Osteocyte (in vitro differentiated cells): ENCODE measurements at regions not wholly inside any gene's neighbourhood (a gene's known extent, or its start where the extent isn't known, plus 50 kb on each side); places are given as distances from the start of the nearest gene placed in this dataset.

ENCODE experiments used
- DNase-seq: peaks from one replicate; pipeline ENCODE4 v3.0.0; 2021; ENCODE audit warnings: mixed read lengths; ENCODE audit not compliant: unreplicated experiment; ENCODE audit errors: extremely low spot score
- H3K27ac Mint-ChIP-seq: one replicate; pipeline ENCODE4 v1.8.0; 2021; ENCODE audit warnings: mild to moderate bottlenecking, mixed read lengths; ENCODE audit not compliant: unreplicated experiment
- H3K27me3 Mint-ChIP-seq: one replicate; pipeline ENCODE4 v1.8.0; 2021; ENCODE audit warnings: mixed read lengths; ENCODE audit not compliant: unreplicated experiment
- H3K36me3 Mint-ChIP-seq: one replicate; pipeline ENCODE4 v1.8.0; 2021; ENCODE audit warnings: mixed read lengths; ENCODE audit not compliant: unreplicated experiment
- H3K4me1 Mint-ChIP-seq: one replicate; pipeline ENCODE4 v1.8.0; 2021; ENCODE audit warnings: mixed read lengths; ENCODE audit not compliant: unreplicated experiment
- H3K4me3 Mint-ChIP-seq: one replicate; pipeline ENCODE4 v1.8.0; 2021; ENCODE audit warnings: mild to moderate bottlenecking, moderate library complexity, mixed read lengths; ENCODE audit not compliant: unreplicated experiment
- H3K9me3 Mint-ChIP-seq: one replicate; pipeline ENCODE4 v1.8.0; 2021; ENCODE audit warnings: mixed read lengths; ENCODE audit not compliant: unreplicated experiment
- CTCF ChIP-seq: fragments of 200-600 bp; sonication (generic); IDR thresholded peaks from 2 replicates; pipeline ENCODE4 v1.5.0; 2021; ENCODE audit warnings: antibody characterized with exemption, mild to moderate bottlenecking, moderate library complexity

GRCh38 chr12:33650832-33651231 lies 211.2 kb upstream of the SYT10 start:
- no peaks in the 10 kb centered on the region for H3K36me3 Mint-ChIP-seq
- no peak overlapping the region for H3K27ac Mint-ChIP-seq
- no peaks in the 10 kb centered on the region for H3K27me3 Mint-ChIP-seq
- no peak overlapping the region for H3K4me3 Mint-ChIP-seq
- DNase-seq, result no peak
- no peaks in the 10 kb centered on the region for H3K4me1 Mint-ChIP-seq
- peaks cover 22% of the 10 kb centered on the region for H3K9me3 Mint-ChIP-seq
- TF ChIP-seq CTCF, result no peak

- Mint-ChIP-seq H3K27ac (no peak overlapping the region), H3K9me3 (peaks cover 22% of the 10 kb centered on the region), H3K36me3 (no peaks in the 10 kb centered on the region), H3K27me3 (no peaks in the 10 kb centered on the region), H3K4me3 (no peak overlapping the region), H3K4me1 (no peaks in the 10 kb centered on the region)
- no peak for DNase-seq
- no peak for TF ChIP-seq CTCF
These were observed 213.7 kb upstream of the SYT10 start for GRCh38 chr12:33653362-33653761.

GRCh38 chr12:33654313-33654712 lies 214.7 kb upstream of the SYT10 start:
- no peaks in the 10 kb centered on the region for H3K27me3 Mint-ChIP-seq
- H3K4me3 Mint-ChIP-seq, result no peak overlapping the region
- no peak for DNase-seq
- no peaks in the 10 kb centered on the region for H3K4me1 Mint-ChIP-seq
- no peak overlapping the region for H3K27ac Mint-ChIP-seq
- TF ChIP-seq CTCF, result no peak
- peaks cover 22% of the 10 kb centered on the region for H3K9me3 Mint-ChIP-seq
- no peaks in the 10 kb centered on the region for H3K36me3 Mint-ChIP-seq

GRCh38 chr12:33663000-33663654 lies 223.5 kb upstream of the SYT10 start:
- Mint-ChIP-seq H3K4me3 (no peak overlapping the region), H3K4me1 (no peaks in the 10 kb centered on the region), H3K27me3 (no peaks in the 10 kb centered on the region), H3K27ac (no peak overlapping the region), H3K9me3 (no peaks in the 10 kb centered on the region), H3K36me3 (no peaks in the 10 kb centered on the region)
- DNase-seq, result no peak
- no peak for TF ChIP-seq CTCF

GRCh38 chr12:33669349-33669748 lies 229.7 kb upstream of the SYT10 start:
- no peak for TF ChIP-seq CTCF
- peaks cover 5% of the 10 kb centered on the region for H3K9me3 Mint-ChIP-seq
- no peak for DNase-seq
- no peaks in the 10 kb centered on the region for H3K4me1 Mint-ChIP-seq
- H3K4me3 Mint-ChIP-seq, result no peak overlapping the region
- no peak overlapping the region for H3K27ac Mint-ChIP-seq
- H3K36me3 Mint-ChIP-seq, result no peaks in the 10 kb centered on the region
- H3K27me3 Mint-ChIP-seq, result no peaks in the 10 kb centered on the region
